ENCODE measurements at regions not wholly inside any gene's neighbourhood (a gene's known extent, or its start where the extent isn't known, plus 50 kb on each side); places are given as distances from the start of the nearest gene placed in this dataset.
"Not testable (repeated sequence)": the region's sequence is repeated elsewhere in the genome, so short reads cannot be mapped to it uniquely, and the experiment has no call there.

DNA sequence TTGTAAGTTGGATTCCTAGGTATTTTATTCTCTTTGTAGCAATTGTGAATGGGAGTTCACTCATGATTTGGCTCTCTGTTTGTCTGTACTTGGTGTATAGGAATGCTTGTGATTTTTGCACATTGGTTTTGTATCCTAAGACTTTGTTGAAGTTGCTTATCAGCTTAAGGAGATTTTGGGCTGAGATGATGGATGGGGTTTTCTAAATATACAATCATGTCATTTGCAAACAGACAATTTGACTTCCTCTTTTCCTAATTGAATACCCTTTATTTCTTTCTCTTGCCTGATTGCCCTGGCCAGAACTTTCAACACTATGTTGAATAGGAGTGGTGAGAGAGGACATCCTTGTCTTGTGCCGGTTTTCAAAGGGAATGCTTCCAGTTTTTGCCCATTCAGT lies 391.8 kb downstream of the NPIPA7 start:
- H3K4ac ChIP-seq (ENCODE audit: low read depth, low read length); H3K4me3 ChIP-seq (ENCODE audit: insufficient read depth, low read depth, low read length); H2BK20ac ChIP-seq (ENCODE audit: low read depth, low read length); H4K91ac ChIP-seq (ENCODE audit: insufficient read depth, low read depth, low read length); H2AK9ac ChIP-seq (replicated peaks; ENCODE audit: low read depth, low read length, poor library complexity); H2AFZ ChIP-seq (replicated peaks; ENCODE audit: low read length, poor library complexity); H4K8ac ChIP-seq (ENCODE audit: low read depth in 2 of 2, low read length in 2 of 2); H2BK5ac ChIP-seq (ENCODE audit: low read depth, low read length, poor library complexity, severe bottlenecking); intact Hi-C loops (cut with micrococcal nuclease); H3K14ac ChIP-seq (replicated peaks; ENCODE audit: low read depth, low read length); ATAC-seq (ENCODE audit: low read depth); H3K4me2 ChIP-seq (ENCODE audit: low read depth, low read length); H3K27me3 ChIP-seq (ENCODE audit: control insufficient read depth, insufficient read depth, low read length); H4K5ac ChIP-seq (ENCODE audit: low read depth, low read length); H3K27ac ChIP-seq (ENCODE audit: insufficient read depth, low read length); dilution Hi-C loops (cut with HindIII; ENCODE audit: low sequenced_read_pairs, unreplicated experiment); H3K9ac ChIP-seq (ENCODE audit: low read depth, low read length); H2BK15ac ChIP-seq (ENCODE audit: low read depth, low read length); H3K9me3 ChIP-seq (ENCODE audit: control insufficient read depth, insufficient read depth, low read length); H4K20me1 ChIP-seq (ENCODE audit: insufficient read depth, low read length); DNase-seq; BruUV-seq (replicated peaks); H3K9me1 ChIP-seq (ENCODE audit: insufficient read depth, low read length); H3K23ac ChIP-seq (ENCODE audit: low read depth, low read length); H2AK5ac ChIP-seq (ENCODE audit: low read depth, low read length); H3K56ac ChIP-seq (ENCODE audit: extremely low read depth, insufficient read depth, low read length); H3K4me1 ChIP-seq (ENCODE audit: control insufficient read depth, insufficient read depth, low read length); in situ Hi-C loops (cut with MboI; ENCODE audit: low sequenced_read_pairs); POLR2A ChIA-PET (ENCODE audit: unreplicated experiment); H3K18ac ChIP-seq (ENCODE audit: low read depth, low read length); H2BK120ac ChIP-seq (ENCODE audit: low read depth, low read length); H3K79me1 ChIP-seq (ENCODE audit: low read depth in 1 of 2, low read length in 2 of 2); CTCF ChIA-PET; H3K36me3 ChIP-seq (ENCODE audit: control insufficient read depth, insufficient read depth, low read length): not testable (repeated sequence)
- WGBS, 2 experiments (ENCODE audit: extremely low coverage in 2 of 2, insufficient read length in 1 of 2) = no CpG with 5 or more reads among the region's 1 CpG
